Lower leg skin (tissue), 4 donors: ENCODE measurements at regions not wholly inside any gene's neighbourhood (a gene's known extent, or its start where the extent isn't known, plus 50 kb on each side); places are given as distances from the start of the nearest gene placed in this dataset.

ENCODE experiments used
- DNase-seq, 2 donors: peaks; one replicate each; pipeline ENCODE4 v3.0.0-alpha.2; 2019; ENCODE audit warnings: low spot score in 2 of 2
- H3K4me3 ChIP-seq: fragments of 200-600 bp; sonication (generic); 2 replicates; pipeline ENCODE4 v1.5.1; 2017; ENCODE audit warnings: mild to moderate bottlenecking, low read depth; ENCODE audit not compliant: poor library complexity, severe bottlenecking
- POLR2A ChIP-seq, 2 donors: fragments of 450-650 bp; IDR thresholded peaks; one replicate each; pipeline ENCODE4 v1.6.1; 2016 to 2017; ENCODE audit warnings: antibody characterized with exemption in 2 of 2, mild to moderate bottlenecking in 1 of 2, moderate library complexity in 1 of 2
- WGBS, 2 donors: methylation state at CpG; one replicate each; pipeline ENCODE4 v1.1.5; 2018; 5-methylcytosine and 5-hydroxymethylcytosine counted together
- intact Hi-C: fragments of 100-400 bp; cut with DNase I; formaldehyde crosslinking; loops from one replicate; pipeline ENCODE4 v1.15.0; 2023; ENCODE audit warnings: low total_unique reads
- TF ChIP-seq, protein P1 (sequence below), 3 donors: fragments of 450-650 bp; IDR thresholded peaks; one replicate each; pipeline ENCODE4 v1.5.1; 2016; ENCODE audit warnings: antibody characterized with exemption in 3 of 3, mild to moderate bottlenecking in 3 of 3, moderate library complexity in 2 of 3

GRCh38 chr1:166699613-166700012 is 139.7 kb upstream of the POGK start:
- WGBS, 2 donors = 42 to 58% methylated on average over 5 of the region's 5 CpGs
- H3K4me3 ChIP-seq = no peak overlapping the region
- TF ChIP-seq, protein P1, sequence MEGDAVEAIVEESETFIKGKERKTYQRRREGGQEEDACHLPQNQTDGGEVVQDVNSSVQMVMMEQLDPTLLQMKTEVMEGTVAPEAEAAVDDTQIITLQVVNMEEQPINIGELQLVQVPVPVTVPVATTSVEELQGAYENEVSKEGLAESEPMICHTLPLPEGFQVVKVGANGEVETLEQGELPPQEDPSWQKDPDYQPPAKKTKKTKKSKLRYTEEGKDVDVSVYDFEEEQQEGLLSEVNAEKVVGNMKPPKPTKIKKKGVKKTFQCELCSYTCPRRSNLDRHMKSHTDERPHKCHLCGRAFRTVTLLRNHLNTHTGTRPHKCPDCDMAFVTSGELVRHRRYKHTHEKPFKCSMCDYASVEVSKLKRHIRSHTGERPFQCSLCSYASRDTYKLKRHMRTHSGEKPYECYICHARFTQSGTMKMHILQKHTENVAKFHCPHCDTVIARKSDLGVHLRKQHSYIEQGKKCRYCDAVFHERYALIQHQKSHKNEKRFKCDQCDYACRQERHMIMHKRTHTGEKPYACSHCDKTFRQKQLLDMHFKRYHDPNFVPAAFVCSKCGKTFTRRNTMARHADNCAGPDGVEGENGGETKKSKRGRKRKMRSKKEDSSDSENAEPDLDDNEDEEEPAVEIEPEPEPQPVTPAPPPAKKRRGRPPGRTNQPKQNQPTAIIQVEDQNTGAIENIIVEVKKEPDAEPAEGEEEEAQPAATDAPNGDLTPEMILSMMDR (IDR thresholded peaks at IDR 0.05) = no peak
- no peak for TF ChIP-seq POLR2A (IDR thresholded peaks at IDR 0.05)
- intact Hi-C loops = no loop called here
- no peak for DNase-seq

DNA sequence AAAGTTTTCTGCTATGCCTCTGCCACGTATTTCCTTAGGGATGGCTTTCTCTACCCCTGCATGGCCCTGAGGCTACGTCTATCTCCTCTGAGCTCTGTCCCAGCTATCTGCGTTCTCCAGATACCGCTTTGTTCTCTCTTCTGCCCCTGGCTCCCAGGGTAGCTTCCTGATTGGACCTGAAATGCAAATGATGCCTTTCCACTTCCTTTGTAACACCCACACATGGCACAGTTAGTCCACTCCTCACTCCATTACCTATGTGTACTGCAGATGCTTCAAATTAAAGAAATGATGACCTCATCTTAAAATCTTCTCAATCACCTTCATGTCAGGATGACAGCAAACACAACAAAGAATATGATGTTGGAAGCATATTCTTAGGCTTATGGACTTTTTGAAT is 138.6 kb upstream of the POGK start:
- H3K4me3 ChIP-seq = no peak overlapping the region
- DNase-seq = no peak
- 43 to 46% methylated on average over 4 of the region's 4 CpGs for WGBS, 2 donors
- no peak for TF ChIP-seq POLR2A (IDR thresholded peaks at IDR 0.05)
- TF ChIP-seq, protein P1 (IDR thresholded peaks at IDR 0.05) = no peak
- intact Hi-C loops = no loop called here

GRCh38 chr1:166701603-166702100 is 137.6 kb upstream of the POGK start:
- intact Hi-C loops = no loop called here
- H3K4me3 ChIP-seq = no peak overlapping the region
- no peak for TF ChIP-seq POLR2A (IDR thresholded peaks at IDR 0.05)
- TF ChIP-seq, protein P1 (IDR thresholded peaks at IDR 0.05) = no peak
- no peak for DNase-seq
- WGBS, 2 donors = 13 to 27% methylated on average over 1 of the region's 1 CpG

- WGBS, 2 donors = 89 to 93% methylated on average over 2 of the region's 2 CpGs
- intact Hi-C loops = no loop called here
- no peak for TF ChIP-seq POLR2A (IDR thresholded peaks at IDR 0.05)
- TF ChIP-seq, protein P1 (IDR thresholded peaks at IDR 0.05) = no peak
- no peak for DNase-seq
- H3K4me3 ChIP-seq = no peak overlapping the region
Observed at GRCh38 chr1:166703141-166703540, 136.1 kb upstream of the POGK start.

GRCh38 chr1:166703726-166704462 is 135.4 kb upstream of the POGK start:
- intact Hi-C loops = no loop called here
- WGBS, 2 donors = 63 to 65% methylated on average over 4 of the region's 4 CpGs
- TF ChIP-seq, protein P1 (IDR thresholded peaks at IDR 0.05) = no peak
- TF ChIP-seq POLR2A (IDR thresholded peaks at IDR 0.05) = no peak
- H3K4me3 ChIP-seq = no peak overlapping the region
- DNase-seq = no peak
